ENCODE measurements at regions not wholly inside any gene's neighbourhood (a gene's known extent, or its start where the extent isn't known, plus 50 kb on each side); places are given as distances from the start of the nearest gene placed in this dataset.

GRCh38 chr18:71209944-71210343 is 921.1 kb downstream of the SOCS6 start:
- CTCF ChIA-PET, result no interaction called here
- TF ChIP-seq, protein P1, sequence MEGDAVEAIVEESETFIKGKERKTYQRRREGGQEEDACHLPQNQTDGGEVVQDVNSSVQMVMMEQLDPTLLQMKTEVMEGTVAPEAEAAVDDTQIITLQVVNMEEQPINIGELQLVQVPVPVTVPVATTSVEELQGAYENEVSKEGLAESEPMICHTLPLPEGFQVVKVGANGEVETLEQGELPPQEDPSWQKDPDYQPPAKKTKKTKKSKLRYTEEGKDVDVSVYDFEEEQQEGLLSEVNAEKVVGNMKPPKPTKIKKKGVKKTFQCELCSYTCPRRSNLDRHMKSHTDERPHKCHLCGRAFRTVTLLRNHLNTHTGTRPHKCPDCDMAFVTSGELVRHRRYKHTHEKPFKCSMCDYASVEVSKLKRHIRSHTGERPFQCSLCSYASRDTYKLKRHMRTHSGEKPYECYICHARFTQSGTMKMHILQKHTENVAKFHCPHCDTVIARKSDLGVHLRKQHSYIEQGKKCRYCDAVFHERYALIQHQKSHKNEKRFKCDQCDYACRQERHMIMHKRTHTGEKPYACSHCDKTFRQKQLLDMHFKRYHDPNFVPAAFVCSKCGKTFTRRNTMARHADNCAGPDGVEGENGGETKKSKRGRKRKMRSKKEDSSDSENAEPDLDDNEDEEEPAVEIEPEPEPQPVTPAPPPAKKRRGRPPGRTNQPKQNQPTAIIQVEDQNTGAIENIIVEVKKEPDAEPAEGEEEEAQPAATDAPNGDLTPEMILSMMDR (IDR thresholded peaks at IDR 0.05; ENCODE audit: insufficient read depth, low read length, missing control alignments), result no peak
- DNase-seq (ENCODE audit: low read depth, low spot score), result no peak
- H3K4me3 ChIP-seq (ENCODE audit: low read depth, low read length), result no peak overlapping the region
- POLR2A ChIA-PET, result no interaction called here

DNA sequence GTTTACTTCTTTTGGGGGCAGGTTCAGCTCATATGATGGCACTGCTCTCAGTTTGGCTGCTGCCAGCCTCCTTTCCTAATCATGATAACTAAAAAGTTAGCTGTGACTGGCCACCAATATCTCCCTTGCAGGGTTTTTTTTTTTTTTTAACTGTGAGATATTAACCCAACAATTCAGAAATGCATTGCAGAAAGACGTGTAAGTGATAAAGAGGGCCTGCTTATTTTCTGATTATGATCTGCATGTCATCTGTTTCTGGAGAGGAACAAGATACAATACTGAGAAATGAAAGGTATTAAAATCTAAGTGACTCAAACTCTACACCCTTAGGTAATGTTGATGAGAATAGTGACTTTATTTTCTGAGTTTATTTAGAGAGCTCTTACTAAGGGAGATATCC is 905.6 kb downstream of the SOCS6 start:
- TF ChIP-seq, protein P1 (IDR thresholded peaks at IDR 0.05; ENCODE audit: insufficient read depth, low read length, missing control alignments), result no peak
- H3K4me3 ChIP-seq (ENCODE audit: low read depth, low read length), result no peak overlapping the region
- CTCF ChIA-PET, result no interaction called here
- no peak for DNase-seq (ENCODE audit: low read depth, low spot score)
- POLR2A ChIA-PET, result no interaction called here

- ChIA-PET POLR2A (no interaction called here), CTCF (no interaction called here)
- TF ChIP-seq, protein P1 (IDR thresholded peaks at IDR 0.05; ENCODE audit: insufficient read depth, low read length, missing control alignments), result no peak
- no peak overlapping the region for H3K4me3 ChIP-seq (ENCODE audit: low read depth, low read length)
- no peak for DNase-seq (ENCODE audit: low read depth, low spot score)
Measured at GRCh38 chr18:71189581-71189980, 900.7 kb downstream of the SOCS6 start.

GRCh38 chr18:71168557-71169145 is 879.8 kb downstream of the SOCS6 start:
- ChIA-PET CTCF (no interaction called here), POLR2A (no interaction called here)
- H3K4me3 ChIP-seq (ENCODE audit: low read depth, low read length), result no peak overlapping the region
- TF ChIP-seq, protein P1 (IDR thresholded peaks at IDR 0.05; ENCODE audit: insufficient read depth, low read length, missing control alignments), result no peak
- no peak for DNase-seq (ENCODE audit: low read depth, low spot score)

GRCh38 chr18:71136487-71136886 is 847.6 kb downstream of the SOCS6 start:
- no peak overlapping the region for H3K4me3 ChIP-seq (ENCODE audit: low read depth, low read length)
- CTCF ChIA-PET, result no interaction called here
- TF ChIP-seq, protein P1 (IDR thresholded peaks at IDR 0.05; ENCODE audit: insufficient read depth, low read length, missing control alignments), result no peak
- POLR2A ChIA-PET, result no interaction called here
- DNase-seq (ENCODE audit: low read depth, low spot score), result no peak

DNA sequence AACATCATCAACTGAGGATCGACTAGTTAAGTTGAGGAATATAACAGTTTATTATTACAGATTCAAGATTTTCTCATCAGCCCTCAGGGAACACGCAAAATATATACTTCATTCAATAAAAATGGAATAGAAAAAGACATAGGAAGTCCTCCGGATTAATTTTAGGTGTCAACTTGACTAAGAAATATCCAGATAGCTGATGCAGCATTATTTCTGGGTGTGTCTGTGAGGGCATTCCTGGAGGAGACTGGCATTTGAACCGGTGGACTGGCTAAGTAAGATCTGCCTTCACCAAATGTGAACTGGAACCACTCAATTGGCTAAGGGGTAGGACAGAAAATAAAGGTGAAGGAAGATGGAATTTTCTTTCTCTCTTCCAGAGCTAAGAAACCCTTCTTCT is 845.3 kb downstream of the SOCS6 start:
- ChIA-PET CTCF (no interaction called here), POLR2A (no interaction called here)

More for the DNA sequence above, 845.3 kb downstream of the SOCS6 start:
- TF ChIP-seq, protein P1 (IDR thresholded peaks at IDR 0.05; ENCODE audit: insufficient read depth, low read length, missing control alignments), result no peak
- no peak for DNase-seq (ENCODE audit: low read depth, low spot score)
- no peak overlapping the region for H3K4me3 ChIP-seq (ENCODE audit: low read depth, low read length)

Measured in AG04449 (cell line).